Uterus (tissue), 3 donors: ENCODE measurements at regions not wholly inside any gene's neighbourhood (a gene's known extent, or its start where the extent isn't known, plus 50 kb on each side); places are given as distances from the start of the nearest gene placed in this dataset.

Source experiments
- DNase-seq, 2 donors: peaks; one replicate each; pipeline ENCODE4 v3.0.0-alpha.2; 2019 to 2020
- H3K27ac ChIP-seq, 2 donors: fragments of 200-600 bp; sonication (generic); 1 replicate in 1 of 2; 2 replicates in 1 of 2; pipeline ENCODE4 v1.5.1; 2016 to 2018
- H3K27me3 ChIP-seq, 2 donors: fragments of 200-600 bp; sonication (generic); one replicate each; pipeline ENCODE4 v1.5.1; 2018 to 2019; ENCODE audit warnings: control low read depth in 1 of 2
- H3K36me3 ChIP-seq, 2 donors: fragments of 200-600 bp; sonication (generic); one replicate each; pipeline ENCODE4 v1.5.1; 2019; ENCODE audit warnings: control low read depth in 1 of 2
- H3K4me1 ChIP-seq, 2 donors: fragments of 200-600 bp; sonication (generic); one replicate each; pipeline ENCODE4 v1.5.1; 2018 to 2019; ENCODE audit warnings: control low read depth in 1 of 2
- H3K4me3 ChIP-seq, 2 donors: fragments of 200-600 bp; sonication (generic); 1 replicate in 1 of 2; 2 replicates in 1 of 2; pipeline ENCODE4 v1.5.1; 2018 to 2019; ENCODE audit warnings: mild to moderate bottlenecking in 1 of 2
- H3K9me3 ChIP-seq, 2 donors: fragments of 200-600 bp; sonication (generic); one replicate each; pipeline ENCODE4 v1.5.1; 2019; ENCODE audit warnings: control low read depth in 1 of 2
- POLR2A ChIP-seq, 2 donors: fragments of 450-650 bp; IDR thresholded peaks; one replicate each; pipeline ENCODE4 v1.6.1; 2016; ENCODE audit warnings: antibody characterized with exemption in 2 of 2, mild to moderate bottlenecking in 1 of 2, moderate library complexity in 1 of 2
- intact Hi-C: fragments of 100-400 bp; cut with DNase I; formaldehyde crosslinking; loops from one replicate; pipeline ENCODE4 v1.15.1; 2023; ENCODE audit warnings: low total_unique reads
- TF ChIP-seq, protein P1 (sequence below), 4 experiments: fragments of 200-600 bp in 2 of 4; fragments of 450-650 bp in 2 of 4; sonication (generic) in 2 of 4; IDR thresholded peaks; one replicate each; pipeline ENCODE4 v1.5.1; 2016 to 2019; ENCODE audit warnings: antibody characterized with exemption in 4 of 4, mild to moderate bottlenecking in 2 of 4, moderate library complexity in 1 of 4
- donor health status: DM: yes; HTN: yes; CAD: no.

- no peak for DNase-seq
- intact Hi-C loops, result no loop called here
- no peak overlapping the region for H3K27ac ChIP-seq
- no peak for TF ChIP-seq POLR2A (IDR thresholded peaks at IDR 0.05)
- TF ChIP-seq, protein P1, sequence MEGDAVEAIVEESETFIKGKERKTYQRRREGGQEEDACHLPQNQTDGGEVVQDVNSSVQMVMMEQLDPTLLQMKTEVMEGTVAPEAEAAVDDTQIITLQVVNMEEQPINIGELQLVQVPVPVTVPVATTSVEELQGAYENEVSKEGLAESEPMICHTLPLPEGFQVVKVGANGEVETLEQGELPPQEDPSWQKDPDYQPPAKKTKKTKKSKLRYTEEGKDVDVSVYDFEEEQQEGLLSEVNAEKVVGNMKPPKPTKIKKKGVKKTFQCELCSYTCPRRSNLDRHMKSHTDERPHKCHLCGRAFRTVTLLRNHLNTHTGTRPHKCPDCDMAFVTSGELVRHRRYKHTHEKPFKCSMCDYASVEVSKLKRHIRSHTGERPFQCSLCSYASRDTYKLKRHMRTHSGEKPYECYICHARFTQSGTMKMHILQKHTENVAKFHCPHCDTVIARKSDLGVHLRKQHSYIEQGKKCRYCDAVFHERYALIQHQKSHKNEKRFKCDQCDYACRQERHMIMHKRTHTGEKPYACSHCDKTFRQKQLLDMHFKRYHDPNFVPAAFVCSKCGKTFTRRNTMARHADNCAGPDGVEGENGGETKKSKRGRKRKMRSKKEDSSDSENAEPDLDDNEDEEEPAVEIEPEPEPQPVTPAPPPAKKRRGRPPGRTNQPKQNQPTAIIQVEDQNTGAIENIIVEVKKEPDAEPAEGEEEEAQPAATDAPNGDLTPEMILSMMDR (IDR thresholded peaks at IDR 0.05), result no peak
- H3K4me3 ChIP-seq, result no peak overlapping the region
- no peaks in the 10 kb centered on the region for H3K36me3 ChIP-seq
- no peaks in the 10 kb centered on the region for H3K27me3 ChIP-seq
- H3K9me3 ChIP-seq, result no peaks in the 10 kb centered on the region
- no peaks in the 10 kb centered on the region for H3K4me1 ChIP-seq
Measured at GRCh38 chr20:12416281-12416680, 498.6 kb downstream of the BTBD3 start.

DNA sequence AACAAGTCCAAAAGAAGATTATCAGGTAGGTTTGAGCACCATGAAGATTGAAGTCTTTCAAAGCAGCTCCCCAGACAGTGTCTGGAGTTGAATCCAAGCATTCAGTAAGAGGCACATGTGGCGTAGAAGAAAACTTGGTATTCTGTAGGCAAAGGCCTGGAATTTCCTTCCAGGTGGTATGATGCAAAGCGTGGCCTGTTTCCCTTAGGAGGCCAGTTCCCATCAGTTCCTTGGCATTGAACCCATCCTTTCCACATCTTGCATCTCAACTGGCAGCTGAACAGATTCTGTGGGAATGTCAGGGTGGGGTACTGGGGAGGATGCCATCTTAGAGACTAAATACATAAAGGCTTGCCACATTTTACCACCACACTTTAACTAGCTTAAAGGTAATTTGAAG lies 516.0 kb downstream of the BTBD3 start:
- intact Hi-C loops, result no loop called here
- no peaks in the 10 kb centered on the region for H3K27me3 ChIP-seq
- no peak overlapping the region for H3K27ac ChIP-seq
- no peaks in the 10 kb centered on the region for H3K9me3 ChIP-seq
- no peaks in the 10 kb centered on the region for H3K36me3 ChIP-seq
- no peaks in the 10 kb centered on the region for H3K4me1 ChIP-seq
- no peak for DNase-seq
- no peak overlapping the region for H3K4me3 ChIP-seq
- no peak for TF ChIP-seq POLR2A (IDR thresholded peaks at IDR 0.05)
- TF ChIP-seq, protein P1 (IDR thresholded peaks at IDR 0.05), result no peak

GRCh38 chr20:12434672-12435071 lies 517.0 kb downstream of the BTBD3 start:
- no peak overlapping the region for H3K27ac ChIP-seq
- H3K4me1 ChIP-seq, result no peaks in the 10 kb centered on the region
- DNase-seq, result no peak
- intact Hi-C loops, result no loop called here
- no peaks in the 10 kb centered on the region for H3K36me3 ChIP-seq
- H3K4me3 ChIP-seq, result no peak overlapping the region
- no peak for TF ChIP-seq POLR2A (IDR thresholded peaks at IDR 0.05)
- TF ChIP-seq, protein P1 (IDR thresholded peaks at IDR 0.05), result no peak
- no peaks in the 10 kb centered on the region for H3K9me3 ChIP-seq
- no peaks in the 10 kb centered on the region for H3K27me3 ChIP-seq

DNA sequence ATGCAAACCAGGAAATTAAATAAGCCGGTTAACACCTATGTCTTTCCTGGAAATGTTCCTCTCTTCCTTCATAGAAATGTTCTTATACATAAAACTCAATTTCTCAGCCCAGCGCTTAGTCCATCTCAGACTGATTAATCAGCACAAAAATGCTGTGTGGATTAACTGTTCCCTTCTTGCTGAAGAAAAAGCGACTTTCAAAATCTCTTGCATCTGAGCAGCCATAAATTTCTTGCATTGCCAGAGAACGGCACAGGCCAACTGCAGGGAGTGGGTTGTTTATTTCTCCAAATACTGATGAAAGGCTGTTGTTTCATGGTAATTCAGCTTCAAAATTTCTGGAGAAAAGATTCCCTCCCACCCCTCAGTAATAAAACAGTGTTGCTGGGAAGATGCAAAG lies 517.6 kb downstream of the BTBD3 start:
- no peaks in the 10 kb centered on the region for H3K9me3 ChIP-seq
- no peaks in the 10 kb centered on the region for H3K4me1 ChIP-seq
- intact Hi-C loops, result no loop called here
- no peak overlapping the region for H3K4me3 ChIP-seq
- TF ChIP-seq, protein P1 (IDR thresholded peaks at IDR 0.05), result no peak
- no peak for TF ChIP-seq POLR2A (IDR thresholded peaks at IDR 0.05)
- peak overlapping the region in 1 of 2 donors; percentile 14 for H3K27ac ChIP-seq
- no peaks in the 10 kb centered on the region for H3K27me3 ChIP-seq
- H3K36me3 ChIP-seq, result no peaks in the 10 kb centered on the region
- DNase-seq, result peak in 1 of 2 donors; percentile 17

GRCh38 chr20:12453711-12454110 lies 536.0 kb downstream of the BTBD3 start:
- Histone ChIP-seq H3K27ac (no peak overlapping the region), H3K27me3 (no peaks in the 10 kb centered on the region), H3K4me3 (no peak overlapping the region), H3K9me3 (no peaks in the 10 kb centered on the region), H3K4me1 (no peaks in the 10 kb centered on the region), H3K36me3 (no peaks in the 10 kb centered on the region)
- intact Hi-C loops, result no loop called here
- no peak for DNase-seq
- TF ChIP-seq, protein P1 (IDR thresholded peaks at IDR 0.05), result no peak
- TF ChIP-seq POLR2A (IDR thresholded peaks at IDR 0.05), result no peak
